ENCODE measurements at regions not wholly inside any gene's neighbourhood (a gene's known extent, or its start where the extent isn't known, plus 50 kb on each side); places are given as distances from the start of the nearest gene placed in this dataset.

DNA sequence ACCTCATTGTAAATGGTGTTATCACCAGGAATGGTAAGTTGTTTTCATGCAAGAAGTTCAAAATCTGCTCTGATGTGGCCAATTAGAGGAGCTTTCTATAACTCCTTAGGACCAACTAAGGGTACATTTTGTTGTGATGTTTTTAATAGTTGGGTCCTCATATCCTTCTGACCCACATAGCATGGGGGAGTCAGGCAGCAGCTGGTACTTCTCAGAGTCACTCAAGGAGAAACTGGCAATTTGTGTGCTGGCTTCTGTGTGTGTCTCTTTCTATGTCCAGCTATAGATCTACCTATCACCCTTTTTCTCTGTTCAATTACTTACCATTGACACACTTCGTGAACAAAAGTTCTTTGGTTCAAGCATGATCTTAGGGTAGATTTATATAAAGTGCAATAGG, 194.3 kb upstream of the TENM3 start:
- H3K4me3 ChIP-seq (ENCODE audit: insufficient read depth in 1 of 2, low read depth in 1 of 2, low read length in 2 of 2) = no peak overlapping the region
- H2AK5ac ChIP-seq (ENCODE audit: low read length, severe bottlenecking) = no peak overlapping the region
- H4K91ac ChIP-seq (ENCODE audit: low read length) = no peak overlapping the region

DNA sequence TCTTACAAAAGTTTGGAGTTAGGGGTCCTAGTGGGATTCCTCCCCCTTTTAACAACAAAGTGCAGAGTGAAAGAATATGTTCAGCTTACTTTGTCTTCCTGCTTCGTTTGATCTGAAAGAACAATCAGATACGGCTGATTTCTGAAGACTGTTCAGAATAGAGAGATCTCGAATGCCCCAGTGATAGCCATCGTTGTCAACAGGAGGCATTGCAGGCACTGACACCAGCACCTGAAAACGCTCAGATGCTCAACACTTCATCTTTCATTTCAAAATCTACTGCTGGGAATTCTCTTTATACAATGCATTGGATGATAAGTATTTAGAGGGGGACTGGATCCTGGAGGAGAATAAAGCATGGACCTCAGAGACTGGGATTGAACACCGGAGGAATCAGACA, 186.3 kb upstream of the TENM3 start:
- H3K23ac ChIP-seq (ENCODE audit: low read length in 2 of 2) = no peak overlapping the region
- H3K4me3 ChIP-seq (ENCODE audit: insufficient read depth in 1 of 2, low read depth in 1 of 2, low read length in 2 of 2) = no peak overlapping the region
- no peak overlapping the region for H2BK15ac ChIP-seq (ENCODE audit: low read depth, poor library complexity, severe bottlenecking)
- no peak overlapping the region for H3K18ac ChIP-seq (ENCODE audit: low read depth in 1 of 2, low read length in 2 of 2)
- H2BK120ac ChIP-seq (ENCODE audit: low read depth, low read length) = no peak overlapping the region
- no peak overlapping the region for H3K9ac ChIP-seq (ENCODE audit: low read length)
- H2BK5ac ChIP-seq (ENCODE audit: low read depth, low read length, poor library complexity, severe bottlenecking) = no peak overlapping the region
- H2AK5ac ChIP-seq (ENCODE audit: low read length, severe bottlenecking) = no peak overlapping the region
- no peaks in the 10 kb centered on the region for H3K9me3 ChIP-seq (ENCODE audit: control insufficient read depth, low read length)
- peaks cover 8% of the 10 kb centered on the region for H3K79me1 ChIP-seq (replicated peaks; ENCODE audit: low read length, poor library complexity, severe bottlenecking)
- no peaks in the 10 kb centered on the region for H3K27me3 ChIP-seq (ENCODE audit: control insufficient read depth in 1 of 2, insufficient read depth in 1 of 2, low read length in 2 of 2)
- no peak overlapping the region for H3K4me2 ChIP-seq (ENCODE audit: low read length, poor library complexity, severe bottlenecking)
- no peak overlapping the region for H4K91ac ChIP-seq (ENCODE audit: low read length)
- WGBS = 77% methylated on average over 5 of the region's 6 CpGs
- peaks cover 0 to 8% of the 10 kb centered on the region in 2 experiments for H3K36me3 ChIP-seq (ENCODE audit: control insufficient read depth in 1 of 2, insufficient read depth in 2 of 2, low read depth in 1 of 2, low read length in 2 of 2)
- no peak overlapping the region for H3K27ac ChIP-seq (ENCODE audit: low read length, poor library complexity, severe bottlenecking)
- no peak overlapping the region for H3K14ac ChIP-seq (ENCODE audit: low read length in 2 of 2)
- H3K4me1 ChIP-seq (ENCODE audit: control insufficient read depth, insufficient read depth, low read depth, low read length) = peaks cover 2% of the 10 kb centered on the region
- no peak overlapping the region for H2BK12ac ChIP-seq (ENCODE audit: low read length in 2 of 2)
- no peak for DNase-seq
- no peak overlapping the region for H4K8ac ChIP-seq (ENCODE audit: low read length)
- H3K4ac ChIP-seq (ENCODE audit: low read depth in 1 of 2, low read length in 2 of 2) = no peak overlapping the region
- H2AFZ ChIP-seq (ENCODE audit: low read depth, low read length) = no peak overlapping the region

More for the DNA sequence above, 194.3 kb upstream of the TENM3 start:
- no peak overlapping the region for H3K23ac ChIP-seq (ENCODE audit: low read length in 2 of 2)
- H3K14ac ChIP-seq (ENCODE audit: low read length in 2 of 2) = no peak overlapping the region
- no peak for DNase-seq
- no peak overlapping the region for H2BK15ac ChIP-seq (ENCODE audit: low read depth, poor library complexity, severe bottlenecking)
- no peaks in the 10 kb centered on the region for H3K79me1 ChIP-seq (replicated peaks; ENCODE audit: low read length, poor library complexity, severe bottlenecking)
- H3K4ac ChIP-seq (ENCODE audit: low read depth in 1 of 2, low read length in 2 of 2) = no peak overlapping the region
- H2BK12ac ChIP-seq (ENCODE audit: low read length in 2 of 2) = no peak overlapping the region
- WGBS = no CpG with 5 or more reads among the region's 1 CpG
- no peaks in the 10 kb centered on the region for H3K4me1 ChIP-seq (ENCODE audit: control insufficient read depth, insufficient read depth, low read depth, low read length)
- no peak overlapping the region for H3K9ac ChIP-seq (ENCODE audit: low read length)
- H4K8ac ChIP-seq (ENCODE audit: low read length) = no peak overlapping the region
- peaks cover 0 to 5% of the 10 kb centered on the region in 2 experiments for H3K36me3 ChIP-seq (ENCODE audit: control insufficient read depth in 1 of 2, insufficient read depth in 2 of 2, low read depth in 1 of 2, low read length in 2 of 2)
- no peak overlapping the region for H2BK120ac ChIP-seq (ENCODE audit: low read depth, low read length)
- H3K4me2 ChIP-seq (ENCODE audit: low read length, poor library complexity, severe bottlenecking) = no peak overlapping the region
- H3K27ac ChIP-seq (ENCODE audit: low read length, poor library complexity, severe bottlenecking) = no peak overlapping the region
- no peak overlapping the region for H2AFZ ChIP-seq (ENCODE audit: low read depth, low read length)
- H3K27me3 ChIP-seq (ENCODE audit: control insufficient read depth in 1 of 2, insufficient read depth in 1 of 2, low read length in 2 of 2) = no peaks in the 10 kb centered on the region
- no peaks in the 10 kb centered on the region for H3K9me3 ChIP-seq (ENCODE audit: control insufficient read depth, low read length)
- no peak overlapping the region for H2BK5ac ChIP-seq (ENCODE audit: low read depth, low read length, poor library complexity, severe bottlenecking)
- H3K18ac ChIP-seq (ENCODE audit: low read depth in 1 of 2, low read length in 2 of 2) = no peak overlapping the region

DNA sequence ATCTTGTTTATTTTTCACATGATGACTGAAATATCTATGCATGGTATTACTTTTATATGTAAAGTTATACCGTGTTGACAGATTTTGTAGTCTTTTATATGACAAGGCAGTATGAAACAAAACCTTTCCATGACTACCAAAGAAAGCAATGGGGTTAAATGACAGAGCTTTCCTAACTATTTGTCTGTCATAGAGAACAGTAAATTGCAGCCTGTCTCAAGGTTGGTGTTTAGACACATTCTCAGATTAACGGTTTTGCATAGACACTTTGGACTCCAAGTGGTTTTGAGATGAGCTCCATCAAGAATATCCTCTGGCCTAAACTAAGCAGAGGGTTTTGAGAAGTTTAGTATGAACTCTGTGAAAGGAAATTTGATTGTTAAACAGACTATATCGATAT, 180.7 kb upstream of the TENM3 start:
- H4K91ac ChIP-seq (ENCODE audit: low read length) = no peak overlapping the region
- no peak overlapping the region for H2BK12ac ChIP-seq (ENCODE audit: low read length in 2 of 2)
- no peak overlapping the region for H2AFZ ChIP-seq (ENCODE audit: low read depth, low read length)
- peak overlapping the region; percentile 31 for H3K9ac ChIP-seq (ENCODE audit: low read length)
- H3K23ac ChIP-seq (ENCODE audit: low read length in 2 of 2) = no peak overlapping the region
- H2AK5ac ChIP-seq (ENCODE audit: low read length, severe bottlenecking) = no peak overlapping the region
- no peak overlapping the region for H2BK120ac ChIP-seq (ENCODE audit: low read depth, low read length)
- no peak overlapping the region for H3K14ac ChIP-seq (ENCODE audit: low read length in 2 of 2)
- H3K27me3 ChIP-seq (ENCODE audit: control insufficient read depth in 1 of 2, insufficient read depth in 1 of 2, low read length in 2 of 2) = no peaks in the 10 kb centered on the region
- no peak overlapping the region for H2BK15ac ChIP-seq (ENCODE audit: low read depth, poor library complexity, severe bottlenecking)
- H3K4me1 ChIP-seq (ENCODE audit: control insufficient read depth, insufficient read depth, low read depth, low read length) = peaks cover 4% of the 10 kb centered on the region
- peak overlapping the region; percentile 66 for H3K27ac ChIP-seq (ENCODE audit: low read length, poor library complexity, severe bottlenecking)
- H3K4ac ChIP-seq (ENCODE audit: low read depth in 1 of 2, low read length in 2 of 2) = no peak overlapping the region
- 68% methylated on average over 1 of the region's 3 CpGs for WGBS
- H3K9me3 ChIP-seq (ENCODE audit: control insufficient read depth, low read length) = no peaks in the 10 kb centered on the region
- H4K8ac ChIP-seq (ENCODE audit: low read length) = no peak overlapping the region
- H3K36me3 ChIP-seq (ENCODE audit: control insufficient read depth in 1 of 2, insufficient read depth in 2 of 2, low read depth in 1 of 2, low read length in 2 of 2) = no peaks in the 10 kb centered on the region
- H2BK5ac ChIP-seq (ENCODE audit: low read depth, low read length, poor library complexity, severe bottlenecking) = no peak overlapping the region
- no peak overlapping the region for H3K4me2 ChIP-seq (ENCODE audit: low read length, poor library complexity, severe bottlenecking)
- no peak overlapping the region for H3K4me3 ChIP-seq (ENCODE audit: insufficient read depth in 1 of 2, low read depth in 1 of 2, low read length in 2 of 2)
- no peak overlapping the region for H3K18ac ChIP-seq (ENCODE audit: low read depth in 1 of 2, low read length in 2 of 2)
- DNase-seq = no peak
- peaks cover 14% of the 10 kb centered on the region for H3K79me1 ChIP-seq (replicated peaks; ENCODE audit: low read length, poor library complexity, severe bottlenecking)

GRCh38 chr4:182062936-182063335, 180.3 kb upstream of the TENM3 start:
- no peak overlapping the region for H2AK5ac ChIP-seq (ENCODE audit: low read length, severe bottlenecking)
- DNase-seq = peak; percentile 19
- no peak overlapping the region for H2BK12ac ChIP-seq (ENCODE audit: low read length in 2 of 2)
- H4K91ac ChIP-seq (ENCODE audit: low read length) = no peak overlapping the region
- no peak overlapping the region for H3K18ac ChIP-seq (ENCODE audit: low read depth in 1 of 2, low read length in 2 of 2)
- H3K27ac ChIP-seq (ENCODE audit: low read length, poor library complexity, severe bottlenecking) = peak overlapping the region; percentile 66
- H3K36me3 ChIP-seq (ENCODE audit: control insufficient read depth in 1 of 2, insufficient read depth in 2 of 2, low read depth in 1 of 2, low read length in 2 of 2) = no peaks in the 10 kb centered on the region
- peaks cover 4% of the 10 kb centered on the region for H3K4me1 ChIP-seq (ENCODE audit: control insufficient read depth, insufficient read depth, low read depth, low read length)
- no peak overlapping the region for H4K8ac ChIP-seq (ENCODE audit: low read length)
- no peaks in the 10 kb centered on the region for H3K9me3 ChIP-seq (ENCODE audit: control insufficient read depth, low read length)
- H3K4me2 ChIP-seq (ENCODE audit: low read length, poor library complexity, severe bottlenecking) = no peak overlapping the region
- no peak overlapping the region for H2BK15ac ChIP-seq (ENCODE audit: low read depth, poor library complexity, severe bottlenecking)
- no peak overlapping the region for H3K4me3 ChIP-seq (ENCODE audit: insufficient read depth in 1 of 2, low read depth in 1 of 2, low read length in 2 of 2)
- peaks cover 14% of the 10 kb centered on the region for H3K79me1 ChIP-seq (replicated peaks; ENCODE audit: low read length, poor library complexity, severe bottlenecking)
- H3K27me3 ChIP-seq (ENCODE audit: control insufficient read depth in 1 of 2, insufficient read depth in 1 of 2, low read length in 2 of 2) = no peaks in the 10 kb centered on the region
- no peak overlapping the region for H2BK120ac ChIP-seq (ENCODE audit: low read depth, low read length)
- peak overlapping the region; percentile 31 for H3K9ac ChIP-seq (ENCODE audit: low read length)
- no peak overlapping the region for H3K23ac ChIP-seq (ENCODE audit: low read length in 2 of 2)
- no peak overlapping the region for H3K14ac ChIP-seq (ENCODE audit: low read length in 2 of 2)
- no peak overlapping the region for H3K4ac ChIP-seq (ENCODE audit: low read depth in 1 of 2, low read length in 2 of 2)
- H2BK5ac ChIP-seq (ENCODE audit: low read depth, low read length, poor library complexity, severe bottlenecking) = no peak overlapping the region
- no peak overlapping the region for H2AFZ ChIP-seq (ENCODE audit: low read depth, low read length)

Measured in mesenchymal stem cell (in vitro differentiated cells and primary cell).